B cell (primary cell): ENCODE measurements at regions not wholly inside any gene's neighbourhood (a gene's known extent, or its start where the extent isn't known, plus 50 kb on each side); places are given as distances from the start of the nearest gene placed in this dataset.

Experiments used
- ATAC-seq: fragments of 200-7000 bp; cut with Tn5 transposase; one replicate; pipeline ENCODE4 v1.10.0; 2021; ENCODE audit warnings: low read depth, mild to moderate bottlenecking, moderate number of reproducible peaks, moderate library complexity
- CTCF ChIA-PET: fragments of 350-600 bp; sonication (Branson Sonifier 250); formaldehyde crosslinking; loops from one replicate; lab custom pipeline; 2021; ENCODE audit warnings: antibody characterized with exemption, inconsistent platforms; lab: Charles Lee
- POLR2A ChIA-PET: fragments of 350-600 bp; sonication (Branson Sonifier 250); formaldehyde crosslinking; loops from one replicate; lab custom pipeline; 2021; ENCODE audit warnings: antibody characterized with exemption; lab: Charles Lee
- DNase-seq: peaks from one replicate; pipeline ENCODE4 v3.0.0; 2013
- H2AFZ ChIP-seq: 2 replicates; pipeline ENCODE4 v1.6.1; 2012; ENCODE audit warnings: mild to moderate bottlenecking, low read depth, low read length; ENCODE audit not compliant: insufficient read depth, poor library complexity, severe bottlenecking
- H3K27ac ChIP-seq, 2 donors: 1 replicate in 1 of 2; 2 replicates in 1 of 2; pipeline ENCODE4 v1.5.1; 2012 to 2013; ENCODE audit warnings: low read length in 2 of 2, mild to moderate bottlenecking in 2 of 2, moderate library complexity in 1 of 2
- H3K27me3 ChIP-seq, 4 experiments: fragments of 200-600 bp in 1 of 4; sonication (generic) in 1 of 4; replicated peaks in 1 of 4; 1 replicate in 2 of 4; 2 replicates in 2 of 4; pipeline versions ENCODE4 v1.6.1 to v1.7.0; 2013 to 2016; ENCODE audit warnings: low read length in 3 of 4, mild to moderate bottlenecking in 2 of 4, mixed read lengths in 1 of 4, moderate library complexity in 1 of 4; ENCODE audit not compliant: insufficient read depth in 4 of 4, control insufficient read depth in 3 of 4; ENCODE audit errors: control extremely low read depth in 1 of 4
- H3K36me3 ChIP-seq, 2 experiments: replicated peaks in 1 of 2; 1 replicate in 1 of 2; 2 replicates in 1 of 2; pipeline versions ENCODE4 v1.6.1 to v1.7.1; 2013; ENCODE audit warnings: low read length in 1 of 2; ENCODE audit not compliant: insufficient read depth in 2 of 2, control insufficient read depth in 1 of 2; ENCODE audit errors: control extremely low read depth in 1 of 2, extremely low read depth in 1 of 2
- H3K4me1 ChIP-seq, 2 donors: fragments of 200-600 bp in 1 of 2; sonication (generic) in 1 of 2; 1 replicate in 1 of 2; 2 replicates in 1 of 2; pipeline versions ENCODE4 v1.5.1 to v1.6.1; 2013 to 2017; ENCODE audit warnings: low read length in 2 of 2; ENCODE audit not compliant: control insufficient read depth in 2 of 2, insufficient read depth in 2 of 2
- H3K4me2 ChIP-seq: replicated peaks from 2 replicates; pipeline ENCODE3; 2012; ENCODE audit warnings: mild to moderate bottlenecking, low read depth, low read length; ENCODE audit not compliant: poor library complexity, severe bottlenecking
- H3K4me3 ChIP-seq, 5 experiments: fragments of 200-600 bp in 1 of 5; sonication (generic) in 1 of 5; 1 replicate in 3 of 5; 2 replicates in 2 of 5; pipeline versions ENCODE4 v1.5.1 to v1.7.0; 2011 to 2016; ENCODE audit warnings: low read length in 4 of 5, mild to moderate bottlenecking in 4 of 5, low read depth in 2 of 5, control low read depth in 1 of 5, moderate library complexity in 1 of 5; ENCODE audit not compliant: insufficient read depth in 1 of 5; ENCODE audit errors: control extremely low read depth in 1 of 5, extremely low read depth in 1 of 5
- H3K79me2 ChIP-seq: fragments of 200-600 bp; sonication (generic); one replicate; pipeline ENCODE4 v1.6.0; 2016; ENCODE audit warnings: low read length; ENCODE audit not compliant: control insufficient read depth, insufficient read depth
- H3K9ac ChIP-seq: fragments of 200-600 bp; sonication (generic); 2 replicates; pipeline ENCODE4 v1.6.1; 2017; ENCODE audit warnings: mild to moderate bottlenecking, low read length, moderate library complexity
- H3K9me3 ChIP-seq, 3 donors: one replicate each; pipeline versions ENCODE4 v1.6.1 to v1.7.1; 2013; ENCODE audit warnings: low read length in 2 of 3; ENCODE audit not compliant: control insufficient read depth in 2 of 3, insufficient read depth in 1 of 3; ENCODE audit errors: control extremely low read depth in 1 of 3
- H4K20me1 ChIP-seq: 2 replicates; pipeline ENCODE4 v1.6.0; 2012; ENCODE audit warnings: mild to moderate bottlenecking, low read length; ENCODE audit not compliant: insufficient read depth, control insufficient read depth, poor library complexity, severe bottlenecking
- H3K27ac Mint-ChIP-seq: one replicate; pipeline ENCODE4 v1.8.0; 2021; ENCODE audit warnings: mixed read lengths
- H3K27me3 Mint-ChIP-seq: one replicate; pipeline ENCODE4 v1.8.0; 2021; ENCODE audit warnings: mixed read lengths
- H3K4me1 Mint-ChIP-seq: one replicate; pipeline ENCODE4 v1.8.0; 2021; ENCODE audit warnings: mixed read lengths
- H3K4me3 Mint-ChIP-seq: one replicate; pipeline ENCODE4 v1.8.0; 2021; ENCODE audit warnings: mixed read lengths
- H3K9me3 Mint-ChIP-seq: one replicate; pipeline ENCODE4 v1.8.0; 2022; ENCODE audit warnings: mixed read lengths; ENCODE audit not compliant: insufficient read depth
- EZH2 ChIP-seq: IDR thresholded peaks from 2 replicates; pipeline ENCODE4 v1.6.1; 2012; ENCODE audit warnings: borderline replicate concordance, low read depth, mild to moderate bottlenecking, moderate library complexity, low read length; ENCODE audit not compliant: insufficient read depth, poor library complexity, severe bottlenecking
- WGBS: methylation state at CpG from one replicate; pipeline ENCODE4 v1.1.5; 2013; ENCODE audit warnings: missing lambda C conversion rate; ENCODE audit not compliant: insufficient coverage; 5-methylcytosine and 5-hydroxymethylcytosine counted together
- intact Hi-C: fragments of 100-400 bp; cut with micrococcal nuclease; formaldehyde crosslinking; loops from one replicate; pipeline ENCODE4 v1.10.0; 2022
- TF ChIP-seq, protein P1 (sequence below): fragments of 200-600 bp; IDR thresholded peaks from one replicate; pipeline ENCODE4 v1.8.0; 2022; ENCODE audit warnings: antibody characterized with exemption, mild to moderate bottlenecking

DNA sequence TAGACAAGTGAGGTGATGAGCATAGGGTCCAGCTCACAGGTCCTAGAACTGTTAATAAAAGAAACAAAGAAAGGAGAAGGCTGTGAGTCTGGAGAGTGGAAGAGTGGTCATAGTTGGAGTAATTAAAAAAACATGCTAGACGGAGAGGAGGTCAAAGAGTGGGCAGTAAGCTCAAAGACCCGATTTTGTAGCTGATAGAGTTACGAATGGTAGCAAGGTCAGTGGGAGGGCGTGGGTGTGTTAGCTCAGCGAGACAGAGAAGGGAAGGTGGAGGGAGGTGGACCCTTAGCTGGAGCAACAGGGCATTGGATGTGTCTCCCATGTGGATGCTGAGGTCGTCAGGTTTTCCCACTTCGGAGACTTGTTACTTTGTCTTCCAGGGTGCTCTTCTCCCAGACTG, 431.7 kb downstream of the CDH26 start:
- peaks cover 6% of the 10 kb centered on the region for H3K9me3 Mint-ChIP-seq
- intact Hi-C loops = no loop called here
- 89% methylated on average over 7 of the region's 7 CpGs for WGBS

DNA sequence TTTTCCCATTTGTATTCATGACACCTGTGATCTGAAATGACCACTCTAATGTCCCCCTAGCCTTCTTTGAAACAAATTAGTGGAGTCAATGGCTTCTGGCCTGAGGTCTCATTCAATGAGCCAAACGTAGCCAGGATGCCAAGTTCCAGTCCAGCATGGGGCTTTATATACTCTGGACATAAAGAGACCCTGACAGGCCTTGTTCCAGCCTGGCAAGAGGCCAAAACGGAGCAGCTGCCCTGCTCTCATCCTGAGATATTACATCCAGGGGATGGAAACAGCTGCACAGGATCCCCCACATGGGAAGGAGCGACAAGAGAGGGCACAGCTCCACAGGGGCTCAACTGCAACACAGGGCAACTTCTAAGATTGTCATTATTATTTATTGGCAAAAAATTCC, 437.8 kb downstream of the CDH26 start:
- Histone ChIP-seq H3K9ac (no peak overlapping the region), H3K27ac (no peak overlapping the region), H3K79me2 (no peaks in the 10 kb centered on the region), H3K4me1 (no peaks in the 10 kb centered on the region), H2AFZ (no peak overlapping the region), H3K36me3 (no peaks in the 10 kb centered on the region), H3K4me2 (no peak overlapping the region), H4K20me1 (no peaks in the 10 kb centered on the region), H3K9me3 (peaks cover 0 to 4% (median 0%) of the 10 kb centered on the region in 3 donors), H3K27me3 (no peaks in the 10 kb centered on the region), H3K4me3 (no peak overlapping the region)
- DNase-seq (no peak), ATAC-seq (no peak)
- POLR2A ChIA-PET = no interaction called here
- no peaks in the 10 kb centered on the region for H3K27me3 Mint-ChIP-seq
- intact Hi-C loops = no loop called here
- TF ChIP-seq, protein P1, sequence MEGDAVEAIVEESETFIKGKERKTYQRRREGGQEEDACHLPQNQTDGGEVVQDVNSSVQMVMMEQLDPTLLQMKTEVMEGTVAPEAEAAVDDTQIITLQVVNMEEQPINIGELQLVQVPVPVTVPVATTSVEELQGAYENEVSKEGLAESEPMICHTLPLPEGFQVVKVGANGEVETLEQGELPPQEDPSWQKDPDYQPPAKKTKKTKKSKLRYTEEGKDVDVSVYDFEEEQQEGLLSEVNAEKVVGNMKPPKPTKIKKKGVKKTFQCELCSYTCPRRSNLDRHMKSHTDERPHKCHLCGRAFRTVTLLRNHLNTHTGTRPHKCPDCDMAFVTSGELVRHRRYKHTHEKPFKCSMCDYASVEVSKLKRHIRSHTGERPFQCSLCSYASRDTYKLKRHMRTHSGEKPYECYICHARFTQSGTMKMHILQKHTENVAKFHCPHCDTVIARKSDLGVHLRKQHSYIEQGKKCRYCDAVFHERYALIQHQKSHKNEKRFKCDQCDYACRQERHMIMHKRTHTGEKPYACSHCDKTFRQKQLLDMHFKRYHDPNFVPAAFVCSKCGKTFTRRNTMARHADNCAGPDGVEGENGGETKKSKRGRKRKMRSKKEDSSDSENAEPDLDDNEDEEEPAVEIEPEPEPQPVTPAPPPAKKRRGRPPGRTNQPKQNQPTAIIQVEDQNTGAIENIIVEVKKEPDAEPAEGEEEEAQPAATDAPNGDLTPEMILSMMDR = no peak
- TF ChIP-seq EZH2 = no peak
- no peaks in the 10 kb centered on the region for H3K4me1 Mint-ChIP-seq
- CTCF ChIA-PET = no interaction called here
- H3K27ac Mint-ChIP-seq = no peak overlapping the region
- H3K9me3 Mint-ChIP-seq = peaks cover 14% of the 10 kb centered on the region
- no peak overlapping the region for H3K4me3 Mint-ChIP-seq
- 49% methylated on average over 2 of the region's 3 CpGs for WGBS

More for the DNA sequence above, 431.7 kb downstream of the CDH26 start:
- Histone ChIP-seq H3K4me3 (no peak overlapping the region), H3K27ac (no peak overlapping the region), H3K4me1 (no peaks in the 10 kb centered on the region), H2AFZ (no peak overlapping the region), H3K36me3 (no peaks in the 10 kb centered on the region), H3K79me2 (no peaks in the 10 kb centered on the region), H3K9me3 (peaks cover 0 to 4% (median 0%) of the 10 kb centered on the region in 3 donors), H3K4me2 (no peak overlapping the region), H3K27me3 (no peaks in the 10 kb centered on the region), H3K9ac (no peak overlapping the region), H4K20me1 (no peaks in the 10 kb centered on the region)
- ChIA-PET POLR2A (no interaction called here), CTCF (no interaction called here)
- Mint-ChIP-seq H3K27me3 (no peaks in the 10 kb centered on the region), H3K4me1 (no peaks in the 10 kb centered on the region), H3K4me3 (no peak overlapping the region), H3K27ac (no peak overlapping the region)
- ATAC-seq (no peak), DNase-seq (no peak)
- TF ChIP-seq EZH2 = no peak
- TF ChIP-seq, protein P1 = no peak
